ENCODE measurements at regions not wholly inside any gene's neighbourhood (a gene's known extent, or its start where the extent isn't known, plus 50 kb on each side); places are given as distances from the start of the nearest gene placed in this dataset.

DNA sequence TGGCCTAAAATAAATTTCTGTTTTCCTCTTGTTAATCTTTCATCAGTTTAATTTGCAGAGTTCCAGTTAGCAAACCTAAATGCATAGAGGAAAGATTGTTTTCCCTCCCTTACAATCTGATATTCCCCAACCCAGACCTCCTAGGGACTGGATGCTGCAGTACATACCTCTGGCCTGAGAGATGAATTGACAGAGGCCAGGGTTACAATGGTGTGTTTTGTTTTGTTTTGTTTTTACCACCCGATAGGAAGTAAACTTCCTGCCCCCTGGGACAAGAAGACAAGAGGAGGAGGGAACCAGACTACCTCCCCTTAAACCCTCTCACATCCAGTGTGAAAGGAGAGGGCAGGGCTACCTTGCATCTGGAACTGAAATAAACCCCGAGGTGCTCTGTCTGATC, 319.0 kb downstream of the LRFN2 start (continued):
- TF ChIP-seq ZBTB39 (CRISPR knock-in tag; IDR thresholded peaks at IDR 0.05) = no peak
- TF ChIP-seq ZNF34 (CRISPR knock-in tag; IDR thresholded peaks at IDR 0.05; ENCODE audit: borderline replicate concordance) = no peak
- TF ChIP-seq HIC2 (CRISPR knock-in tag; IDR thresholded peaks at IDR 0.05; ENCODE audit: low read depth) = no peak
- TF ChIP-seq PHF20 (CRISPR knock-in tag; IDR thresholded peaks at IDR 0.05) = no peak
- TF ChIP-seq, protein P1, sequence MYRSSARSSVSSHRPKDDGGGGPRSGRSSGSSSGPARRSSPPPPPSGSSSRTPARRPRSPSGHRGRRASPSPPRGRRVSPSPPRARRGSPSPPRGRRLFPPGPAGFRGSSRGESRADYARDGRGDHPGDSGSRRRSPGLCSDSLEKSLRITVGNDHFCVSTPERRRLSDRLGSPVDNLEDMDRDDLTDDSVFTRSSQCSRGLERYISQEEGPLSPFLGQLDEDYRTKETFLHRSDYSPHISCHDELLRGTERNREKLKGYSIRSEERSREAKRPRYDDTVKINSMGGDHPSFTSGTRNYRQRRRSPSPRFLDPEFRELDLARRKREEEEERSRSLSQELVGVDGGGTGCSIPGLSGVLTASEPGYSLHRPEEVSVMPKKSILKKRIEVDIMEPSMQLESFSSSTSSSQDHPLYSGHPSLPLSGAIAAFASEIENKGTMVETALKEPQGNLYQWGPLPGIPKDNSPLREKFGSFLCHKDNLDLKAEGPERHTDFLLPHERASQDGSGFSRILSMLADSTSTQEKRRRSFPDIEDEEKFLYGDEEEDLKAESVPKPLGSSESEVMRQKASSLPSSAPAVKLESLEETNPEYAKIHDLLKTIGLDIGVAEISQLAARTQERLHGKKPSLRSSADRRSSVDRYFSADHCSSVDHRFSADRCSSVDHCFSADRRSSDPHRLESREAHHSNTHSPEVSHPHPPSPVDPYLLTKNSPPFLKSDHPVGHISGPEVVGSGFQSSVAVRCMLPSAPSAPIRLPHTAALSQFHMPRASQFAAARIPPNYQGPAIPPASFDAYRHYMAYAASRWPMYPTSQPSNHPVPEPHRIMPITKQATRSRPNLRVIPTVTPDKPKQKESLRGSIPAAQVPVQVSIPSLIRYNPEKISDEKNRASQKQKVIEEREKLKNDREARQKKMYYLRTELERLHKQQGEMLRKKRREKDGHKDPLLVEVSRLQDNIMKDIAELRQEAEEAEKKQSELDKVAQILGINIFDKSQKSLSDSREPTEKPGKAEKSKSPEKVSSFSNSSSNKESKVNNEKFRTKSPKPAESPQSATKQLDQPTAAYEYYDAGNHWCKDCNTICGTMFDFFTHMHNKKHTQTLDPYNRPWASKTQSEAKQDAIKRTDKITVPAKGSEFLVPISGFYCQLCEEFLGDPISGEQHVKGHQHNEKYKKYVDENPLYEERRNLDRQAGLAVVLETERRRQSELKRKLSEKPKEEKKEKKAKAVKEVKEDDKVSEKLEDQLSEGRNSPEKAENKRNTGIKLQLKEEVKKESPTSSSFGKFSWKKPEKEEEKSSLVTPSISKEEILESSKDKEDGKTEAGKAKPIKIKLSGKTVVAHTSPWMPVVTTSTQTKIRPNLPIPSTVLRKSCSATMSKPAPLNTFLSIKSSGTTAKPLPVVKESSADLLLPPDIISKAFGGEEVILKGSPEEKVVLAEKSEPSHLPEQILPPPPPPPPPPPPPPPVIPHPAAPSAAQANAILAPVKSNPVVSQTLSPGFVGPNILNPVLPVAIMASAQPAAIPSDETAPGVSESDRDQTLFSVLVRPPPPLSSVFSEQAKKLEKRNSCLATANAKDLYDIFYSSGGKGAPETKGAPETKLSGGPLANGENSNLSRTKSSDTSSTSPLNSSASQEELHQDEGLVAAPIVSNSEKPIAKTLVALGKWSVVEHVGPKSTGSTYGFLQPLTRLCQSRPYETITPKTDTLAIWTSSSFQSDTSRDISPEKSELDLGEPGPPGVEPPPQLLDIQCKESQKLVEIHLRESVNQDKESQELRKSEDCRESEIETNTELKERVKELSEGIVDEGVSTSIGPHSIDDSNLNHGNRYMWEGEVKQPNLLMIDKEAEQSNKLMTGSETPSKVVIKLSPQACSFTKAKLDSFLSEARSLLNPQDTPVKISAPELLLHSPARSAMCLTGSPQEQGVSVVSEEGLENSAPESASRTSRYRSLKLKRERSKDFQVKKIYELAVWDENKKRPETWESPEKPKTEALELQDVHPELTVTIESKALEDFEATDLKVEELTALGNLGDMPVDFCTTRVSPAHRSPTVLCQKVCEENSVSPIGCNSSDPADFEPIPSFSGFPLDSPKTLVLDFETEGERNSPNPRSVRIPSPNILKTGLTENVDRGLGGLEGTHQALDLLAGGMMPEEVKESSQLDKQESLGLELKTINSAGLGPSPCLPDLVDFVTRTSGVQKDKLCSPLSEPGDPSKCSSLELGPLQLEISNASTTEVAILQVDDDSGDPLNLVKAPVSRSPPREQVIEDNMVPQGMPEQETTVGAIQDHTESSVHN (CRISPR knock-in tag; IDR thresholded peaks at IDR 0.05) = no peak
